Peyer's patch (tissue), 4 donors: ENCODE measurements at regions not wholly inside any gene's neighbourhood (a gene's known extent, or its start where the extent isn't known, plus 50 kb on each side); places are given as distances from the start of the nearest gene placed in this dataset.

Source experiments
- POLR2A ChIP-seq, 2 donors: fragments of 450-650 bp; IDR thresholded peaks; one replicate each; pipeline ENCODE4 v1.5.1; 2017; ENCODE audit warnings: antibody characterized with exemption in 2 of 2, mild to moderate bottlenecking in 2 of 2, moderate library complexity in 2 of 2
- TF ChIP-seq, protein P1 (sequence below), 6 experiments: fragments of 450-650 bp in 4 of 6; fragments of 200-600 bp in 2 of 6; sonication (generic) in 1 of 6; IDR thresholded peaks; one replicate each; pipeline ENCODE4 v1.5.1; 2017 to 2019; ENCODE audit warnings: antibody characterized with exemption in 6 of 6, mild to moderate bottlenecking in 3 of 6, moderate library complexity in 1 of 6

DNA sequence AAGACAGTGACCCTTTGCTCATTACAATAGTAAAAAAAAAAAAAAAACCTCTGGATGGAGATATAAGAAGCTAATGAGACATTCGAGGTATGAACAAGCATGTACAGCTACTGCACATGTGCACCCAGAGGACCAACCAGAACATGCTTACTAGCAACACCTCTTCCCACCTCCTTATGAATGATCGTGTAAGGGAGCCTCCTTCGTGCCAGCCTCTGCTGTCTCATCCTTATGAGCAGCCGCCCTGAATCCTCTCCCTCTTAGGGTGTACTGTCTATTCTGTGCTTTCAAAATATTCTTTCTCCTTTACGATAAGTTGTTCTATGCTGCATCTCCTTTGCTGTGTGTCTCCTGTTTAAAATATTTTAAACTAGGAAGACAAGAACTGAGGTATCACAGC is 91.4 kb upstream of the ACSL3 start:
- TF ChIP-seq, protein P1, sequence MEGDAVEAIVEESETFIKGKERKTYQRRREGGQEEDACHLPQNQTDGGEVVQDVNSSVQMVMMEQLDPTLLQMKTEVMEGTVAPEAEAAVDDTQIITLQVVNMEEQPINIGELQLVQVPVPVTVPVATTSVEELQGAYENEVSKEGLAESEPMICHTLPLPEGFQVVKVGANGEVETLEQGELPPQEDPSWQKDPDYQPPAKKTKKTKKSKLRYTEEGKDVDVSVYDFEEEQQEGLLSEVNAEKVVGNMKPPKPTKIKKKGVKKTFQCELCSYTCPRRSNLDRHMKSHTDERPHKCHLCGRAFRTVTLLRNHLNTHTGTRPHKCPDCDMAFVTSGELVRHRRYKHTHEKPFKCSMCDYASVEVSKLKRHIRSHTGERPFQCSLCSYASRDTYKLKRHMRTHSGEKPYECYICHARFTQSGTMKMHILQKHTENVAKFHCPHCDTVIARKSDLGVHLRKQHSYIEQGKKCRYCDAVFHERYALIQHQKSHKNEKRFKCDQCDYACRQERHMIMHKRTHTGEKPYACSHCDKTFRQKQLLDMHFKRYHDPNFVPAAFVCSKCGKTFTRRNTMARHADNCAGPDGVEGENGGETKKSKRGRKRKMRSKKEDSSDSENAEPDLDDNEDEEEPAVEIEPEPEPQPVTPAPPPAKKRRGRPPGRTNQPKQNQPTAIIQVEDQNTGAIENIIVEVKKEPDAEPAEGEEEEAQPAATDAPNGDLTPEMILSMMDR (IDR thresholded peaks at IDR 0.05), result no peak
- no peak for TF ChIP-seq POLR2A (IDR thresholded peaks at IDR 0.05)
